Fibroblast of mammary gland (primary cell): ENCODE measurements at regions not wholly inside any gene's neighbourhood (a gene's known extent, or its start where the extent isn't known, plus 50 kb on each side); places are given as distances from the start of the nearest gene placed in this dataset.

ENCODE experiments used
- DNase-seq: peaks from one replicate; pipeline ENCODE4 v3.0.0-alpha.2; 2010; ENCODE audit warnings: low read depth
- H3K4me3 ChIP-seq: 2 replicates; pipeline ENCODE4 v1.5.1; 2011; ENCODE audit warnings: low read depth, mild to moderate bottlenecking, low read length, moderate library complexity; ENCODE audit not compliant: control insufficient read depth
- CTCF ChIP-seq: conservative IDR thresholded peaks from 2 replicates; pipeline ENCODE4 v1.5.1; 2011; ENCODE audit warnings: low read depth, low read length, inconsistent platforms; ENCODE audit not compliant: control insufficient read depth, insufficient read depth

GRCh38 chr22:47233316-47234243, 471.1 kb downstream of the TBC1D22A start:
- no peak overlapping the region for H3K4me3 ChIP-seq
- no peak for DNase-seq
- TF ChIP-seq CTCF, result no peak

GRCh38 chr22:47232753-47233152, 470.3 kb downstream of the TBC1D22A start:
- DNase-seq, result no peak
- no peak overlapping the region for H3K4me3 ChIP-seq
- no peak for TF ChIP-seq CTCF

GRCh38 chr22:47232197-47232596, 469.7 kb downstream of the TBC1D22A start:
- no peak overlapping the region for H3K4me3 ChIP-seq
- no peak for DNase-seq
- no peak for TF ChIP-seq CTCF

GRCh38 chr22:47231759-47232158, 469.3 kb downstream of the TBC1D22A start:
- no peak overlapping the region for H3K4me3 ChIP-seq
- DNase-seq, result no peak
- TF ChIP-seq CTCF, result no peak

GRCh38 chr22:47230741-47231140, 468.3 kb downstream of the TBC1D22A start:
- DNase-seq, result no peak
- no peak for TF ChIP-seq CTCF
- no peak overlapping the region for H3K4me3 ChIP-seq

- no peak for TF ChIP-seq CTCF
- no peak overlapping the region for H3K4me3 ChIP-seq
- DNase-seq, result no peak
Observed at GRCh38 chr22:47230251-47230650, 467.8 kb downstream of the TBC1D22A start.
